ENCODE measurements at regions not wholly inside any gene's neighbourhood (a gene's known extent, or its start where the extent isn't known, plus 50 kb on each side); places are given as distances from the start of the nearest gene placed in this dataset.

- TF ChIP-seq MXI1 (IDR thresholded peaks at IDR 0.05; ENCODE audit: borderline replicate concordance, low read depth, low read length) (no peak), RAD21 (IDR thresholded peaks at IDR 0.05; ENCODE audit: low read length) (no peak), CEBPB (IDR thresholded peaks at IDR 0.05; ENCODE audit: low read depth, low read length) (no peak), POLR2A (IDR thresholded peaks at IDR 0.05; ENCODE audit: low read depth, low read length) (no peak), NFE2L2 (IDR thresholded peaks at IDR 0.05; ENCODE audit: low read depth, low read length) (no peak), MAFK (IDR thresholded peaks at IDR 0.05; ENCODE audit: low read depth, low read length) (no peak), RFX5 (IDR thresholded peaks at IDR 0.05; ENCODE audit: low read depth, low read length) (no peak)
- TF ChIP-seq, protein P1, sequence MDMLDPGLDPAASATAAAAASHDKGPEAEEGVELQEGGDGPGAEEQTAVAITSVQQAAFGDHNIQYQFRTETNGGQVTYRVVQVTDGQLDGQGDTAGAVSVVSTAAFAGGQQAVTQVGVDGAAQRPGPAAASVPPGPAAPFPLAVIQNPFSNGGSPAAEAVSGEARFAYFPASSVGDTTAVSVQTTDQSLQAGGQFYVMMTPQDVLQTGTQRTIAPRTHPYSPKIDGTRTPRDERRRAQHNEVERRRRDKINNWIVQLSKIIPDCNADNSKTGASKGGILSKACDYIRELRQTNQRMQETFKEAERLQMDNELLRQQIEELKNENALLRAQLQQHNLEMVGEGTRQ (IDR thresholded peaks at IDR 0.05; ENCODE audit: low read depth, low read length): no peak
- TF ChIP-seq, protein P2, sequence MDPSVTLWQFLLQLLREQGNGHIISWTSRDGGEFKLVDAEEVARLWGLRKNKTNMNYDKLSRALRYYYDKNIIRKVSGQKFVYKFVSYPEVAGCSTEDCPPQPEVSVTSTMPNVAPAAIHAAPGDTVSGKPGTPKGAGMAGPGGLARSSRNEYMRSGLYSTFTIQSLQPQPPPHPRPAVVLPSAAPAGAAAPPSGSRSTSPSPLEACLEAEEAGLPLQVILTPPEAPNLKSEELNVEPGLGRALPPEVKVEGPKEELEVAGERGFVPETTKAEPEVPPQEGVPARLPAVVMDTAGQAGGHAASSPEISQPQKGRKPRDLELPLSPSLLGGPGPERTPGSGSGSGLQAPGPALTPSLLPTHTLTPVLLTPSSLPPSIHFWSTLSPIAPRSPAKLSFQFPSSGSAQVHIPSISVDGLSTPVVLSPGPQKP (IDR thresholded peaks at IDR 0.05; ENCODE audit: borderline replicate concordance, low read depth, low read length): no peak
- TF ChIP-seq, protein P3, sequence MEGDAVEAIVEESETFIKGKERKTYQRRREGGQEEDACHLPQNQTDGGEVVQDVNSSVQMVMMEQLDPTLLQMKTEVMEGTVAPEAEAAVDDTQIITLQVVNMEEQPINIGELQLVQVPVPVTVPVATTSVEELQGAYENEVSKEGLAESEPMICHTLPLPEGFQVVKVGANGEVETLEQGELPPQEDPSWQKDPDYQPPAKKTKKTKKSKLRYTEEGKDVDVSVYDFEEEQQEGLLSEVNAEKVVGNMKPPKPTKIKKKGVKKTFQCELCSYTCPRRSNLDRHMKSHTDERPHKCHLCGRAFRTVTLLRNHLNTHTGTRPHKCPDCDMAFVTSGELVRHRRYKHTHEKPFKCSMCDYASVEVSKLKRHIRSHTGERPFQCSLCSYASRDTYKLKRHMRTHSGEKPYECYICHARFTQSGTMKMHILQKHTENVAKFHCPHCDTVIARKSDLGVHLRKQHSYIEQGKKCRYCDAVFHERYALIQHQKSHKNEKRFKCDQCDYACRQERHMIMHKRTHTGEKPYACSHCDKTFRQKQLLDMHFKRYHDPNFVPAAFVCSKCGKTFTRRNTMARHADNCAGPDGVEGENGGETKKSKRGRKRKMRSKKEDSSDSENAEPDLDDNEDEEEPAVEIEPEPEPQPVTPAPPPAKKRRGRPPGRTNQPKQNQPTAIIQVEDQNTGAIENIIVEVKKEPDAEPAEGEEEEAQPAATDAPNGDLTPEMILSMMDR (conservative IDR thresholded peaks at IDR 0.05; ENCODE audit: low read depth, low read length): no peak
Measured at GRCh38 chr12:116358536-116358892, 81.0 kb upstream of the MED13L start.

All from IMR-90 (cell line).